H1 (cell line): ENCODE measurements at regions not wholly inside any gene's neighbourhood (a gene's known extent, or its start where the extent isn't known, plus 50 kb on each side); places are given as distances from the start of the nearest gene placed in this dataset.

Experiments used
- CTCF ChIA-PET: fragments of 300-600 bp; sonication (Branson Sonifier 250); formaldehyde crosslinking; loops from one replicate; lab custom pipeline; 2021; ENCODE audit not compliant: partially characterized antibody; lab: Charles Lee
- POLR2A ChIA-PET: fragments of 300-600 bp; sonication (Branson Sonifier 250); formaldehyde crosslinking; loops from one replicate; lab custom pipeline; 2021; ENCODE audit warnings: inconsistent platforms; ENCODE audit not compliant: partially characterized antibody; lab: Charles Lee
- DNase-seq, 2 experiments: peaks; one replicate each; pipeline versions ENCODE4 v3.0.0 to v3.0.0-alpha.2; 2010 to 2022; ENCODE audit warnings: low spot score in 2 of 2, low read depth in 1 of 2, mixed read lengths in 1 of 2
- FAIRE-seq: peaks from 2 replicates; lab custom pipeline; 2011; peaks lifted over from hg19 to GRCh38; lab: Jason Lieb, UNC
- H2AFZ ChIP-seq: 2 replicates; pipeline ENCODE4 v1.8.1; 2012; ENCODE audit warnings: low read length, inconsistent platforms
- H2AK5ac ChIP-seq: 2 replicates; pipeline ENCODE4 v1.6.1; 2013; ENCODE audit warnings: low read depth, low read length
- H2BK120ac ChIP-seq: replicated peaks from 2 replicates; pipeline ENCODE3; 2013; ENCODE audit warnings: low read depth, low read length, inconsistent platforms
- H2BK12ac ChIP-seq: 2 replicates; pipeline ENCODE4 v1.6.1; 2013; ENCODE audit warnings: low read depth, low read length
- H2BK15ac ChIP-seq: 2 replicates; pipeline ENCODE4 v1.6.1; 2013; ENCODE audit warnings: low read length
- H2BK20ac ChIP-seq: 2 replicates; pipeline ENCODE4 v1.6.1; 2013; ENCODE audit warnings: low read length
- H2BK5ac ChIP-seq: 2 replicates; pipeline ENCODE4 v1.6.1; 2013; ENCODE audit warnings: low read depth, low read length
- H3K14ac ChIP-seq: 2 replicates; pipeline ENCODE4 v1.6.1; 2013; ENCODE audit warnings: inconsistent platforms; ENCODE audit not compliant: insufficient read length
- H3K18ac ChIP-seq: 2 replicates; pipeline ENCODE4 v1.6.1; 2013; ENCODE audit warnings: low read length; ENCODE audit errors: extremely low read depth
- H3K23ac ChIP-seq: 2 replicates; pipeline ENCODE4 v1.6.1; 2013; ENCODE audit warnings: inconsistent platforms; ENCODE audit not compliant: insufficient read length
- H3K23me2 ChIP-seq: 2 replicates; pipeline ENCODE4 v1.6.1; 2013; ENCODE audit warnings: low read depth, low read length
- H3K27ac ChIP-seq: 2 replicates; pipeline ENCODE4 v1.6.1; 2011; ENCODE audit warnings: low read depth, low read length, inconsistent platforms
- H3K27me3 ChIP-seq, 4 experiments: replicated peaks in 1 of 4; 1 replicate in 1 of 4; 2 replicates in 3 of 4; pipeline versions ENCODE4 v1.6.1 to v1.8.1; 2011 to 2013; ENCODE audit warnings: low read length in 3 of 4, mild to moderate bottlenecking in 3 of 4, inconsistent platforms in 2 of 4, mixed read lengths in 2 of 4, moderate library complexity in 1 of 4; ENCODE audit not compliant: control insufficient read depth in 3 of 4, insufficient read depth in 3 of 4; ENCODE audit errors: extremely low read depth in 1 of 4
- H3K36me3 ChIP-seq, 4 experiments: 2 replicates each; pipeline versions ENCODE4 v1.6.1 to v1.8.1; 2011 to 2013; ENCODE audit warnings: mild to moderate bottlenecking in 4 of 4, low read length in 3 of 4, moderate library complexity in 2 of 4, control low read depth in 1 of 4, inconsistent platforms in 1 of 4; ENCODE audit not compliant: insufficient read depth in 4 of 4, control insufficient read depth in 2 of 4
- H3K4ac ChIP-seq: replicated peaks from 2 replicates; pipeline ENCODE3; 2013; ENCODE audit warnings: low read length, low read depth, mixed read lengths, inconsistent platforms; ENCODE audit not compliant: insufficient read length
- H3K4me1 ChIP-seq, 4 experiments: replicated peaks in 1 of 4; 1 replicate in 1 of 4; 2 replicates in 3 of 4; pipeline versions ENCODE4 v1.6.1 to v1.8.1; 2011 to 2013; ENCODE audit warnings: low read length in 3 of 4, inconsistent platforms in 2 of 4, mixed read lengths in 1 of 4; ENCODE audit not compliant: insufficient read depth in 4 of 4, control insufficient read depth in 3 of 4
- H3K4me2 ChIP-seq, 2 experiments: 2 replicates each; pipeline versions ENCODE4 v1.6.1 to v1.8.1; 2011 to 2013; ENCODE audit warnings: low read depth in 2 of 2, low read length in 2 of 2, control low read depth in 1 of 2, inconsistent platforms in 1 of 2, mild to moderate bottlenecking in 1 of 2; ENCODE audit not compliant: insufficient read depth in 1 of 2
- H3K4me3 ChIP-seq, 4 experiments: fragments of 200-600, 300-600 bp in 1 of 4; sonication (generic), shearing (Covaris generic), sonication (Bioruptor Twin) in 1 of 4; 2 replicates each; pipeline versions ENCODE4 v1.5.1 to v1.8.1; 2011 to 2016; ENCODE audit warnings: low read length in 4 of 4, low read depth in 3 of 4, control low read depth in 2 of 4, inconsistent platforms in 2 of 4, mild to moderate bottlenecking in 2 of 4, mixed read lengths in 1 of 4, moderate library complexity in 1 of 4; ENCODE audit not compliant: insufficient read depth in 2 of 4; ENCODE audit errors: extremely low read depth in 1 of 4
- H3K56ac ChIP-seq: replicated peaks from 2 replicates; pipeline ENCODE3; 2013; ENCODE audit warnings: low read depth, mild to moderate bottlenecking, mixed read lengths, low read length, inconsistent platforms; ENCODE audit not compliant: insufficient read length
- H3K79me1 ChIP-seq: 2 replicates; pipeline ENCODE4 v1.6.1; 2013; ENCODE audit warnings: low read depth, low read length, control low read depth
- H3K79me2 ChIP-seq, 2 experiments: 2 replicates each; pipeline versions ENCODE4 v1.6.1 to v1.8.1; 2012 to 2013; ENCODE audit warnings: low read length in 2 of 2, mild to moderate bottlenecking in 2 of 2, inconsistent platforms in 1 of 2; ENCODE audit not compliant: insufficient read depth in 2 of 2, control insufficient read depth in 1 of 2
- H3K9ac ChIP-seq, 4 experiments: replicated peaks in 1 of 4; 1 replicate in 1 of 4; 2 replicates in 3 of 4; pipeline versions ENCODE4 v1.6.1 to v1.8.1; 2011 to 2013; ENCODE audit warnings: low read depth in 3 of 4, low read length in 3 of 4, control low read depth in 2 of 4, mild to moderate bottlenecking in 2 of 4, moderate library complexity in 2 of 4, inconsistent platforms in 1 of 4; ENCODE audit errors: extremely low read depth in 1 of 4
- H3K9me3 ChIP-seq, 2 experiments: 2 replicates each; pipeline versions ENCODE4 v1.6.1 to v1.8.1; 2012 to 2013; ENCODE audit warnings: mild to moderate bottlenecking in 2 of 2, moderate library complexity in 2 of 2, control low read depth in 1 of 2, inconsistent platforms in 1 of 2, low read depth in 1 of 2, low read length in 1 of 2, mixed read lengths in 1 of 2; ENCODE audit not compliant: insufficient read depth in 2 of 2
- H4K20me1 ChIP-seq, 2 experiments: replicated peaks in 1 of 2; 2 replicates each; pipeline versions ENCODE3 to v1.8.1; 2011 to 2013; ENCODE audit warnings: inconsistent platforms in 2 of 2, low read length in 2 of 2, mild to moderate bottlenecking in 1 of 2; ENCODE audit not compliant: insufficient read depth in 2 of 2, control insufficient read depth in 1 of 2
- H4K5ac ChIP-seq: 2 replicates; pipeline ENCODE4 v1.6.1; 2013; ENCODE audit warnings: low read length, low read depth, mixed read lengths, inconsistent platforms; ENCODE audit not compliant: insufficient read length
- H4K8ac ChIP-seq: 2 replicates; pipeline ENCODE4 v1.8.0; 2013; ENCODE audit warnings: mild to moderate bottlenecking, moderate library complexity, low read length, inconsistent platforms; ENCODE audit not compliant: insufficient read depth; ENCODE audit errors: extremely low read depth
- H4K91ac ChIP-seq: replicated peaks from 2 replicates; pipeline ENCODE3; 2013; ENCODE audit warnings: low read length, mixed read lengths, inconsistent platforms; ENCODE audit not compliant: insufficient read length
- ASH2L ChIP-seq: fragments of 200-600, 300-600 bp; sonication (generic); IDR thresholded peaks from one replicate; pipeline ENCODE4 v1.7.1; 2017; ENCODE audit warnings: low read length
- CEBPB ChIP-seq: IDR thresholded peaks from 2 replicates; pipeline ENCODE4 v1.6.1; 2012; ENCODE audit warnings: low read depth, low read length
- CREB1 ChIP-seq: IDR thresholded peaks from 2 replicates; pipeline ENCODE4 v1.6.1; 2012; ENCODE audit warnings: inconsistent platforms
- GABPA ChIP-seq: IDR thresholded peaks from 2 replicates; pipeline ENCODE4 v1.6.1; 2011; ENCODE audit warnings: mild to moderate bottlenecking, low read length, moderate library complexity, borderline replicate concordance; ENCODE audit not compliant: insufficient read depth
- JUND ChIP-seq: IDR thresholded peaks from 2 replicates; pipeline ENCODE4 v1.6.1; 2011; ENCODE audit warnings: mild to moderate bottlenecking, improper control_type of control experiment, low read length
- KDM5A ChIP-seq: fragments of 200-600 bp; IDR thresholded peaks from 2 replicates; pipeline ENCODE4 v1.7.1; 2012; ENCODE audit warnings: mild to moderate bottlenecking, low read length, inconsistent platforms, mixed read lengths
- POLR2AphosphoS5 ChIP-seq: IDR thresholded peaks from 2 replicates; pipeline ENCODE4 v1.6.1; 2011; ENCODE audit warnings: low read depth, low read length
- RFX5 ChIP-seq: IDR thresholded peaks from 2 replicates; pipeline ENCODE4 v1.6.1; 2011; ENCODE audit warnings: low read depth, low read length, improper control_type of control experiment, borderline replicate concordance
- SP2 ChIP-seq: IDR thresholded peaks from 2 replicates; pipeline ENCODE4 v1.6.1; 2012; ENCODE audit warnings: mild to moderate bottlenecking, low read length, inconsistent platforms
- SRF ChIP-seq: IDR thresholded peaks from 2 replicates; pipeline ENCODE4 v1.6.1; 2011; ENCODE audit warnings: mild to moderate bottlenecking, low read depth, low read length, moderate library complexity
- TAF1 ChIP-seq: IDR thresholded peaks from 2 replicates; pipeline ENCODE4 v1.6.1; 2011; ENCODE audit warnings: mild to moderate bottlenecking, low read depth, low read length
- TAF7 ChIP-seq: optimal IDR thresholded peaks from 2 replicates; pipeline ENCODE3; 2011; ENCODE audit warnings: low read depth, mild to moderate bottlenecking, inconsistent platforms, low read length, moderate library complexity, borderline replicate concordance
- WGBS, 2 experiments: shearing (Covaris generic) in 1 of 2; methylation state at CpG; one replicate each; pipeline versions ENCODE4 v1.1.6 to v1.1.7; 2013 to 2015; ENCODE audit warnings: low lambda C conversion rate in 2 of 2, mixed read lengths in 2 of 2, inconsistent platforms in 1 of 2, low coverage in 1 of 2, missing lambda C conversion rate in 1 of 2; ENCODE audit not compliant: insufficient replicate concordance in 2 of 2, insufficient coverage in 1 of 2, insufficient read length in 1 of 2; ENCODE audit errors: extremely low coverage in 1 of 2, missing lambda C conversion rate in 1 of 2; 5-methylcytosine and 5-hydroxymethylcytosine counted together
- TF ChIP-seq, protein P1 (sequence below): IDR thresholded peaks from 2 replicates; pipeline ENCODE4 v1.6.1; 2012; ENCODE audit warnings: inconsistent platforms
- TF ChIP-seq, protein P2 (sequence below): IDR thresholded peaks from 2 replicates; pipeline ENCODE4 v1.6.1; 2012; ENCODE audit warnings: low read length, inconsistent platforms

DNA sequence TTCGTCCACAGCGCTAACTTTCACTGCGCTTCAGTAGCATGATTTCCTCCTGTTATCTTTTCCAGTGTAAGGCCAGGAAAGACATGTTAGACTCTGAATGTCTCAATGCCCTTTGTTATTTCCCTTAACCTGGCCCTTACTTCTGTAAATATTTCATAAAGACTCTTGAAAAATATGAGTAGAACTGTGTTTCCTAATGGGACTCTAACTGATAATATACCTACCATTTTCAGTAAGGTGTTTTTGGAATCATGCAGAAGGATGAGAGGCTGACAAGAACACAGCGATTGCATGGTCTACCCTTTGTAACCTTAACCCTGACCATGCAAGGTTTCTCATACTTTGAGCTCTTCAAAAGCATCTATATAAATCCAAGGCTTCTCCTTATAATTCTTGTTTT, 550.1 kb downstream of the SLITRK6 start:
- DNase-seq (no peak), FAIRE-seq (no peak)
- Histone ChIP-seq H2AK5ac (no peak overlapping the region), H3K36me3 (no peaks in the 10 kb centered on the region), H3K9me3 (no peaks in the 10 kb centered on the region), H2BK5ac (no peak overlapping the region), H3K4me2 (no peak overlapping the region), H3K4me3 (no peak overlapping the region), H3K27me3 (no peaks in the 10 kb centered on the region), H3K9ac (no peak overlapping the region), H2BK20ac (no peak overlapping the region), H4K5ac (no peak overlapping the region), H3K4ac (no peak overlapping the region), H4K91ac (no peak overlapping the region), H3K23ac (no peak overlapping the region), H4K8ac (no peak overlapping the region), H3K4me1 (no peaks in the 10 kb centered on the region), H3K79me2 (no peaks in the 10 kb centered on the region), H3K56ac (no peak overlapping the region), H4K20me1 (no peaks in the 10 kb centered on the region), H3K14ac (no peak overlapping the region), H2BK15ac (no peak overlapping the region), H3K27ac (no peak overlapping the region), H2BK120ac (no peak overlapping the region), H3K23me2 (no peaks in the 10 kb centered on the region), H2BK12ac (no peak overlapping the region), H2AFZ (no peak overlapping the region; the same call in 1 of the 2 replicates), H3K18ac (no peak overlapping the region), H3K79me1 (no peaks in the 10 kb centered on the region)
- CTCF ChIA-PET = no interaction called here
- WGBS, 2 experiments = 94% methylated on average over 4 of the region's 4 CpGs; no CpG with 5 or more reads in 1 of the 2 experiments
- POLR2A ChIA-PET = no interaction called here
- no peak for TF ChIP-seq SP2
- no peak for TF ChIP-seq RFX5
- TF ChIP-seq SRF = no peak
- TF ChIP-seq CEBPB = no peak
- no peak for TF ChIP-seq TAF7
- TF ChIP-seq CREB1 = no peak
- no peak for TF ChIP-seq ASH2L
- TF ChIP-seq GABPA = no peak
- no peak for TF ChIP-seq POLR2AphosphoS5
- TF ChIP-seq TAF1 = no peak
- TF ChIP-seq JUND = no peak
- TF ChIP-seq, protein P1, sequence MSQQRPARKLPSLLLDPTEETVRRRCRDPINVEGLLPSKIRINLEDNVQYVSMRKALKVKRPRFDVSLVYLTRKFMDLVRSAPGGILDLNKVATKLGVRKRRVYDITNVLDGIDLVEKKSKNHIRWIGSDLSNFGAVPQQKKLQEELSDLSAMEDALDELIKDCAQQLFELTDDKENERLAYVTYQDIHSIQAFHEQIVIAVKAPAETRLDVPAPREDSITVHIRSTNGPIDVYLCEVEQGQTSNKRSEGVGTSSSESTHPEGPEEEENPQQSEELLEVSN = no peak
- TF ChIP-seq KDM5A = no peak
- TF ChIP-seq, protein P2, sequence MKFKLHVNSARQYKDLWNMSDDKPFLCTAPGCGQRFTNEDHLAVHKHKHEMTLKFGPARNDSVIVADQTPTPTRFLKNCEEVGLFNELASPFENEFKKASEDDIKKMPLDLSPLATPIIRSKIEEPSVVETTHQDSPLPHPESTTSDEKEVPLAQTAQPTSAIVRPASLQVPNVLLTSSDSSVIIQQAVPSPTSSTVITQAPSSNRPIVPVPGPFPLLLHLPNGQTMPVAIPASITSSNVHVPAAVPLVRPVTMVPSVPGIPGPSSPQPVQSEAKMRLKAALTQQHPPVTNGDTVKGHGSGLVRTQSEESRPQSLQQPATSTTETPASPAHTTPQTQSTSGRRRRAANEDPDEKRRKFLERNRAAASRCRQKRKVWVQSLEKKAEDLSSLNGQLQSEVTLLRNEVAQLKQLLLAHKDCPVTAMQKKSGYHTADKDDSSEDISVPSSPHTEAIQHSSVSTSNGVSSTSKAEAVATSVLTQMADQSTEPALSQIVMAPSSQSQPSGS = no peak
